Endothelial cell (in vitro differentiated cells): ENCODE measurements at regions not wholly inside any gene's neighbourhood (a gene's known extent, or its start where the extent isn't known, plus 50 kb on each side); places are given as distances from the start of the nearest gene placed in this dataset.

Experiments
- DNase-seq: peaks from one replicate; pipeline ENCODE4 v3.0.0; 2021; ENCODE audit warnings: low spot score
- H3K27ac Mint-ChIP-seq: one replicate; pipeline ENCODE4 v1.8.0; 2021; ENCODE audit warnings: mixed read lengths, inconsistent platforms; ENCODE audit not compliant: unreplicated experiment
- H3K27me3 Mint-ChIP-seq: one replicate; pipeline ENCODE4 v1.8.0; 2021; ENCODE audit warnings: mild to moderate bottlenecking, moderate library complexity, mixed read lengths, inconsistent platforms; ENCODE audit not compliant: unreplicated experiment
- H3K36me3 Mint-ChIP-seq: one replicate; pipeline ENCODE4 v1.8.0; 2021; ENCODE audit warnings: mild to moderate bottlenecking, low read depth, mixed read lengths, inconsistent platforms; ENCODE audit not compliant: unreplicated experiment
- H3K4me1 Mint-ChIP-seq: one replicate; pipeline ENCODE4 v1.8.0; 2021; ENCODE audit warnings: mild to moderate bottlenecking, mixed read lengths, inconsistent platforms; ENCODE audit not compliant: unreplicated experiment
- H3K4me3 Mint-ChIP-seq: one replicate; pipeline ENCODE4 v1.8.0; 2021; ENCODE audit warnings: mild to moderate bottlenecking, mixed read lengths, inconsistent platforms; ENCODE audit not compliant: unreplicated experiment
- H3K9me3 Mint-ChIP-seq: one replicate; pipeline ENCODE4 v1.8.0; 2021; ENCODE audit warnings: mixed read lengths, inconsistent platforms; ENCODE audit not compliant: unreplicated experiment
- CTCF ChIP-seq: fragments of 200-600 bp; sonication (generic); IDR thresholded peaks from one replicate; pipeline ENCODE4 v1.5.0; 2021; ENCODE audit warnings: antibody characterized with exemption; ENCODE audit not compliant: unreplicated experiment

DNA sequence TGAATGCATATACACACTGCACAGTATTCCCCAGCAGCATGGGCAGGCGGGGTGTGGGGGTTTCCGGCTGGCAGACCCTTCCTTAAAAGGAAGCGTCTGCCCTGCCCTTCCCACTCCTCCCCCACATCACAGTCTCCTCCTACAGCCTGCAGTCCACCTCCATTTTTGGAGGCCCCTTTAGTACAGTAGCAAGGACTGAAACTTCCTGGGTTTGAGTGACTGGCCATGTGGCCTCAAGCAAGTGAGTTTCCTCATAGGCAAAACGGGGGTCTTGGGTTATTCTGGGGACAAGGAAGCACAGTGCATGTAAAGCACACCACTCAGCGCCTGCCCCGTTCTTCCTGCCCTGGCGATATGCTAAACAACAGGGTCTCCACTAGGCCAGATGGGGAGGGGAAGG is 62.1 kb upstream of the COL13A1 start:
- Mint-ChIP-seq H3K9me3 (no peaks in the 10 kb centered on the region), H3K27me3 (peaks cover 5% of the 10 kb centered on the region), H3K4me3 (no peak overlapping the region), H3K27ac (no peak overlapping the region), H3K4me1 (no peaks in the 10 kb centered on the region), H3K36me3 (no peaks in the 10 kb centered on the region)
- DNase-seq = no peak
- TF ChIP-seq CTCF = no peak

- Mint-ChIP-seq H3K4me1 (no peaks in the 10 kb centered on the region), H3K27ac (no peak overlapping the region), H3K36me3 (no peaks in the 10 kb centered on the region), H3K9me3 (no peaks in the 10 kb centered on the region), H3K4me3 (no peak overlapping the region), H3K27me3 (peaks cover 5% of the 10 kb centered on the region)
- no peak for TF ChIP-seq CTCF
- no peak for DNase-seq
Measured at GRCh38 chr10:69740126-69740525, 61.6 kb upstream of the COL13A1 start.

DNA sequence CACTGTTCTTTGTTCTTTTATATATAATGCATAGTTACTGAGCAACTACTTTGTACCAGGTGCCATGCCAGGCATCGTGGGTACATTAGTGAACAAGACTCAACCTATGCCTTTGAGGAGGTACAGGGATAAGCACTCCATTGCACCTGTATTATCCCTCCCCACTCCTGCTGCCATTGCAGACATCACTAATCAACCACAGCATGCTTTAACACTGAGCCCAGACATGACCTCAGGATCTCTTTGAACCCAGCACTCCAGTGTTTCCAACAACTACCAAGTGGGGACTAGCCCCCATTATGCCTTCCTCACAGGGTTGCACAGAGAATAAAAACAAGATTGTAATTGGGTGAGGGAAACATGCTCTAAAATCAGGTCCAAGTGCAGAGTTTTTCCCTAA is 60.5 kb upstream of the COL13A1 start:
- Mint-ChIP-seq H3K4me1 (no peaks in the 10 kb centered on the region), H3K9me3 (no peaks in the 10 kb centered on the region), H3K27ac (no peak overlapping the region), H3K27me3 (peaks cover 5% of the 10 kb centered on the region), H3K36me3 (no peaks in the 10 kb centered on the region), H3K4me3 (no peak overlapping the region)
- no peak for DNase-seq
- no peak for TF ChIP-seq CTCF

DNA sequence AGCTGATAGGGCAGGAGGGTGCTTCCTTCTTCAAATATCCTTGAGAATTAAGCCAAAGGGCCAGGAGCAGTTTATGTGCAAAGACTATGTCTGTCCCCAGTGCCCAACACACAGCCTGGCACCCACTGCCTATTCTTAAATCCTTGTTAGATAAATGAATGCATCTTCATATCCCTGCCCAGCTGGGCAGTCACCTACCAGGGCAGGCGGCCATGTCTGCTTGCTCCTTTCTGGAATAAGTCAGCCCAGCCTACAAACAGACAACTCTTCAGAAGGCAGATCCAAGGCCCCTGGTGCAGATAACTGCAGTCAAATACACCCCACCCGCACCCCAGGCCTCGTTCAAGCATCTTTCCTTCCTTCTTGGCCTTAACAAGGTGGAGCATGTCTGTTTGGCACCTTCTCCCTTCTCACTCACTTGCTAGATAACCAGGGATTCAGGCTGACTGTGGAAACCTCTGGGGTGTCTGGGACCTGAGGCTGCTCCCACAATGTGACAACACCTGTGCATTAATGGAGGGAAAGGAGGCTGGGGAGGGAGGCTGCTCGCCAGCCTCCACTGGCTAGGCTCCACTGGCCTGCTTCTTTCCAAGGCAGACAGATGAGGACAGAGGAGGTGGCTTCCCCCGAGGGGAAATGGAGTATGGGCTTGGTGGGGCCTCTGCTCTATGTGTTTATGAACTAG is 59.9 kb upstream of the COL13A1 start:
- no peak for DNase-seq
- Mint-ChIP-seq H3K36me3 (no peaks in the 10 kb centered on the region), H3K27ac (no peak overlapping the region), H3K4me3 (no peak overlapping the region), H3K9me3 (no peaks in the 10 kb centered on the region), H3K27me3 (peaks cover 5% of the 10 kb centered on the region), H3K4me1 (no peaks in the 10 kb centered on the region)
- TF ChIP-seq CTCF = no peak

DNA sequence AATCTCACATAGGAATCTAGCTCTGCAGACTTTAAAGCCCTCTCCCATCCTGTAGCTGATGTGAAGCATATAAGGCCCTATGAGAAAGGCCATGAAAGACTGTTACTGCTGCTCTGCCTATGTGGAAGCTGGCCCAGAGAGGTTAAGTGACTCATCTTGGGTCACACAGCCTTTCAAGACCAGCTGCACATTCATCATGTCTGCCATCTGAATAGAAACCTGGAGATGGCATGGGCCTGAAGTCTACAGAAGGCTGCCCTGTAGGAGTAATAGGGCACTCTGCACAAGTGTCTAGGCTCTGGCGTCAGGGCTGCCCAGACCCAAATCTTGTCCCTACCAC is 59.4 kb upstream of the COL13A1 start:
- Mint-ChIP-seq H3K36me3 (no peaks in the 10 kb centered on the region), H3K4me1 (no peaks in the 10 kb centered on the region), H3K27ac (no peak overlapping the region), H3K27me3 (peaks cover 5% of the 10 kb centered on the region), H3K4me3 (no peak overlapping the region), H3K9me3 (no peaks in the 10 kb centered on the region)
- DNase-seq = no peak
- TF ChIP-seq CTCF = no peak
